COR-L47 (cell line): ENCODE measurements at regions not wholly inside any gene's neighbourhood (a gene's known extent, or its start where the extent isn't known, plus 50 kb on each side); places are given as distances from the start of the nearest gene placed in this dataset.

ENCODE experiments used
- DNase-seq: peaks from one replicate; lab custom pipeline; 2025; lab: John Stamatoyannopoulos, UW

DNA sequence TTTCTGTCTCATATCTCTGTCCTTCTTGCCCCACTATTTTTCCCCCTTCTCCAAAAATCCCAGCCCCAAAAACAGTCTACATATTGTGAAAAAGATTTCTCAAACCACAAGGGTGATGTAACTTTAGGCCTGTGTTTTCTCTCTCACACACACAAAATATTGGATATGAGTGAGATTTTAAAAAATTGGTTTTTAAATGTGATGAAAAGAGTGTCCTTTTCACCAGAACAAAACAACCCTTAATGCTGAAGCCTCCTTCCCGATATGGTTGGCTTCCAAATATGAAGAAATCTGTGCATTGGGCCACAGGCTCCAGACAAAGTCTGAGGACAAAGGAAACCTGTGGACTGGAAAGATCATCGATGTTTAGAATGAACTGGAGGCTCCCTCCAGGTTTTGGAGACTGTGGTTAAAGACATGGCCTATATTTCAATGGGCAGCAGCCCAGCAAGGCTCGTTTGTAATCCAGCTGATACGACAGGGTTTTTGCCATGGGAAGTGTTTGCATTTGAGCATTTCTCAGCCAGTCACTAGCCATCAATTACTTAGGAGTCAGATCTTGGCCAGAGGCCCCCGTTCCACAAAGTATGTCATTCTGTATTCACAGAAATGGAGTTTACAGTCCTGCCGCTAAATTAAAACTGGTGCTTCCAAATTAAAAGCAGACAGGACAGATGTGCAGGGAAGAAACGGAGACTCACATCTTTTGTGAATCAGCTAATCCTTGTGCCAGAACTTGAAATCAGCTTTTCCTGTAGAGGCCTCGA, 546.3 kb downstream of the EBF1 start:
- DNase-seq, result no peak

DNA sequence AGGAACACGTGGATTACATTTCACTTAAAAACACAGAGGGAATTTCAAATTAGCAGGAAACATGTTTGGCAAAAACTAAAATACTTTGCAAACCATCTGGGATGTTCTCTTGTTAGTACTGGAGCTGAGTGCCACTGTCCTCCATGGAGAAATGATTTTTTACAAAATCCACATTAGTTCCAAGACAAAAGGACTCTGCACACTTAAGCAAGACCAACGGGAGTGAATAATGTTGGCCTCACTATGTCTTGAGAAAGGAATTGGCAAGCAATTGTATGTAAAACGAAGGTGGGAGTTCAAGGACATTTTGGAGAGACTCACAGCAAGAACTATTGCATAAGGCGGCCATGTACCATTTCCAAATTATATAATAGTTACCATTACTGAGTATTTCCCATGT, 547.5 kb downstream of the EBF1 start:
- no peak for DNase-seq

DNA sequence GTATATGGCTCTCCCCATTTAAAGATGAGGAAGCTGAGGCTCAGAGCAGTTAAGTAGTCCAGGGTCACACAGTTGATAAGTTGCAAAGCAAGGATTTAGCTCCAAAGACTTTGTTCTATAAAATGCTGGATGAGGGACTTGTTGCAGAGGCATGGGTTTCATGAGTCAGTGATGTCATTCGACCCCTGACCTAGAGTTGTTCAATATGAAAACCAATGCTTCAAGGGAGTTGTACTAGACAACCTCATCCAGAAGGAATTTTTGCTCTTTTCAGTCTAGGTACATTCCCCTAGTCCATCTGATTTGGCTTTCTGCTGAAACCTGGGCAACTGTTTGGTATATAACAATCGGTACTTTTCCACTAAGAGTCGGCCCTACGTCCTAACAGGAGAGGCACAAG, 550.4 kb downstream of the EBF1 start:
- no peak for DNase-seq

DNA sequence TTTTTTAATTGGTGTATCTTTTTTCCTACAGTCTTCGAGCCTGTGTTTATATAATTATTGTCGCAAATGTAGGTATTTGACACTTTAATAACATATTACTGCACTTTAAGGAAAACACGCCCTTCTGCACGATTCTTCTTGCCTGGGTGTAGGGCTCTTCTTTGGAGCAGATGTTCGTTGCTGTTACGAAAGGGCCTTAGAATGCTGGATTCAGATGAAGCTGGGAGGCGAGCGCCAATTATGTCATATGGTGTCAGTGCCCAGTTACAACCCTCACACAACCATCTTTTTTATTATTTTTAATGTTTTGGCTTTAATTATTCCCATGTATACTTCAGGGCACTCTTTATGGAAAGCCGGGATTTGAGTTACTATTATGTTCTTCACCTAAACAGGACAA, 553.0 kb downstream of the EBF1 start:
- DNase-seq, result no peak

DNA sequence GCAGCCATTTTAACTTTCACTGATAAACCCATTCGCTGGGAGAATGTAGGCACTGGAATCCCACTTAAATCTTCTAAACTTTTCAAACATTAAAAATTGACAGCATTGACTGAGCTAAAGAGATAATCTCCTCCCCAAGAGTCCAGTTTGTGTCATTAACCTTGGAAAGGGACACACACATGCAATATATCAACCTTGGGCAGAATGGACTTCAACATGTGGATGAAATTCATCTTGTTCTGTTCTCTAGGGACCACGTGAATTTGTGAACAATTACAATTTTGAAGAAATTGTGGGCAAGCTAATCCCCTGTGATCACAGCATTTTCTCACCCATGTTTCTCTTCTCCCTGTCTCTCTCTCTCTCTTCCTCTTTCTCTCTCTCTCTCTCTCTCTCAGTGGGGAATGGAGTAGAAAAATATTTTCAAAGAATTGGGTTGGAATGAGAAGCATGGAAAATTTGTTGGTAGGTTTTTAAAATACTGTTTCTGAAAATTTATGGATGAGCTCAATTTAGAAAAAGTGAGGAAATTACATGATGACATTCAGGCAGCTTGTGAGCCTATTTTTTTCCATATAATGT, 553.7 kb downstream of the EBF1 start:
- DNase-seq, result no peak

DNA sequence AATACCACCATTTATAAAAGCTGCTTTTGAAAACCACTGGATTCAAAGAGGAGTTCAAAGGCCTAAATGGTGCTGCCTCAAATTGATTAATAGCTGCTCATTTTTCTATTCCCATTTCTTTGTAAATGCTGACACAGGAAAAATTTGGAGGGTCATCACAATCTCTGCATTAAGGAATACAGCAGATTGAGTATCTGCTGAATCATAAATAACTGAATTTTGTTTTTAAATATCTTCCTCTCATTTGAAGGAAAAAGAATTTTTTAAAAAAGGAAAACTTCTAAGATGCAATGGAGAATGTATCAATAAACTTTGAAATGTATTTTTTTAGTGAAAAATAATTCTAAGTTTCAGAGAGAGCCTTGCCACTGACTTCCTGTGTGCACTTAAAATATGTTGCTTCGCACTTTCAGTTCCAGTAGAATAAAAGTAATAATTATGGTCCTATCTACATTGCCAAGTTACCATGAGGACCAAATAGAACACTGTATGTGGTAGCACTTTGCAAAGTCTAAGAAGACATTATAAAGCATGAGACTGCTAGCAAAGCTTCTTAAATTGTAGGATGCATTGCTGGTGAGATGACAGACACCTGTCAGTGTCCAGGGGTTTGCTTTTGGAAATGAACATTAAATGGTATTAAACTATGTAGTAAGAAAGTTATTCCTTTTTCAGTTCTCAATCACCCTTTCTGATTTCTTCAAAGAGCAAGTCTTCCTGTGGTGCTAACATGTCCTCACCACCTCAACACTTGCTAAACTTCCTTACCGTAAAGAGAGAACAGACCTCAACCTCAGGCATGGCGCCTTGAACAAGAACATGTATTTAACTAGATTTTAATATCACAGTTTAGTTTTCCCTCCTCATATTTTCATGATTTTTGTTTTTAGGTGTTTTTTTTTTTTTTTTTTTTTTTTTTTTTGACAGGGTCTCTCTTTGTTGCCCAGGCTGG, 555.1 kb downstream of the EBF1 start:
- no peak for DNase-seq

DNA sequence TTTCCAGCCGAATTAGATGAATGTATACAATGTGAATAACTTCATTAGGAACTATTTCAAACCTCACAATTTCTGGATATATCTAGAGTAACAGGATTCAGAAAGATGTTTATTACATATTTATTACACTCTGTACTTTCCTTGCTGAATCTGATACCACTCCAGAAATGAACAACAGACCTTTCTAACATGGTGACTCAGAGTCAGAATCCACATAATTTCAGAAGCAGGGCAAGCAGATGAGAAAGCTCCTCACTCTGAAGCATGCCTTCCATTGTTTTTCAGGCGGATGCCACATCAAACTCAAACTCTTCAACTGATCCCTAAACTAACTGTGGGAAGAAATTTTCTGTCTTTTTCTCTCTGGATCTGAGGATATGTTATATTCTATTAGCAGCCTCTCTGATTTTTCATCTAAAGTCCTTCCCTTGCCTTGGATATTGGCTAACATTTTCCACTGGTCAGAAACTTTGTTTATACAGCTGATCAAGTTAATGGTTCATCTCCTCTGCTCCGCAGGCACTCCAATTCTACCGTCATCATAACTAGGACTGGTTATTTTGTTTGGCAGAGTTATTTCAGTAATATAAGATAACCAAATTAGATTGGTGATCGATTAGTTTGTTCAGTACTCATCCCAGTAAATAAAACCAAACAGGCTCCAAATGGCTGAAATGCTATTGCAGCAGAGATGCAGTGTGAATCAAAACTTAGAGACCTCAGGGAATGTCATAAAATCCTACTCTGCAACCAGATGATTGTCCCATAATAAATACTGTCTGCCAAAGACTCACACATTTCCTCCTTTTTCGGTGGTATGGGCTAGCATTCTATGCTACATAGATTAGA, 556.0 kb downstream of the EBF1 start:
- no peak for DNase-seq

DNA sequence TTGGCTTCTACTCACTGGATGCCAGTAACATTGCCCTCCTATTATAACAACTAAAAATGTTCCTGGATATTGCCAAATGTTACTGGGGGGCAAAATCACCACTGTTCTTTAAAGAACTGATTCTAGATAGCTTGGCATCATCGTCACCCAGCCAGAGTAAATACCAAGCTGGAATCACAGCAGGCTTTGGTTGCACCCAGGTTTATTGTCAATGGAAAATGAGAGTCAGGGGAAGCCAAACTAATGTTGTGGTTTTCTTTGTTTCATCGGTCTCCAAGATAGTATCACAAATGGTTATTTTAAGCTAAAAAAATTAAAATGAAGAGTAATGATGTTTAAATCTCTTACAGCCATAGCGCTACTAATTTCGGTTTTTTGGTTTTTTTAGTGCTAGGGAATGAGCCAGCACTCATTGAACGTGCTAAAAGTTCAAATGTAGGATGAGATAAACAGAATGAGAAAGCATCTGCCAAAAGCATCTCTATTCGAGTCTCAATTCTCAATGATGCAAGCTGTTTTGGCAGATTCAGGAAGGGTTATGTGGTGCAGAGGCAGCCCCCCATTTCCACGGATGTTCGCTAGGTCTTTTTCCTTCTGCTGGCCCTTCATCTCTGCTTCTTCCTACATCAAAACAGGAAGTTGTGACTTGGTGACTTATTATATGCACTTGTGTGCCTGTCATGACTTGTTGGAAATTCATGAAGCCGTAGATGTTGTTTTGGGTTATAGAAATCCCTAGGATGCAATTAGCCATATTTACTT, 558.0 kb downstream of the EBF1 start:
- DNase-seq, result no peak

DNA sequence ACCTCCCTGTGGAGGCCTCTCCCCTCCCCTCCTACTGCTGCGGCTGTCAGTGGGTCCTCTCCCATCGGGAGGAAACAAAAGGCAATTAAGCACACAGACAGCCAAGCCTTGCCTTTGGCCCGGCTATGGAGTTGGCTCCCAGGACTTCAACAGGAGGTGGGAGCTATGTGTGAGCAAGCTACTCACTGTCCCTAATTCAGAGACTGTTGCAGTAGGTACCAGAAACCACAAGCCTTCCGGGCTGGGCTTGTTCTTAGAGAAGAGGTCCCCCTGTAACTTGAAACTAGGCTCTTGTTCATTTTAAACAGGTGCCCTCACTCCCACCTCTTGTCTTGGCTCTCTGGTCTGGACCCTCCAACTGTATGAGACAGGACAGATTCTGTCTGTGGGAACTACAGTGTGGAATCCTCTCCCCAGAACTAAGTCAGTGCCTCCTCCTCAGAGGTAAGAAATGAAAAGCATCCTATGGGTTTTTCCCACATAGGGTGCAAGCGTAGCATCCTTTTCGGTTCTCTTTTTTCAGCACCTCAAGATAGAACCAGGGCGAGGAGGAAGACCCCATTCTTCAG, 561.1 kb downstream of the EBF1 start:
- no peak for DNase-seq

DNA sequence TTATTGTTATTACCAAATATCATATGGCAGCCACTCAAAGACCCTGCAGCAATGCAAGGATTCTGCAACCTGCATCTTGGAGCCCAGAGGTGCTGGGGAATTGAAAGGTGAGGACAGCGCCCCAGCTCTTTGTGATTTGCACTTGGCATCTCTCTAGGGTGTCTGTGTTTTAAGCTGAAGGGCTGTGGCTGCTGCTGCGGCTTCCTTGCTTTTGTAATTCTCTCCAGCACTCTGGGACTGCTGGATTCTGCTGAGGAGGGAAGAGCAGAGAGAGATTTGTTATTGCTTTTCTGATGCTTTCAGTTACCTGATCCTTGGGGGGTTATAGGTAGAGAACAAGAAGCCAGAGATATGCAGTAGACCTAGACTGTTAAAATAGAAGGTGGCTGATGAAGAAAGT, 562.4 kb downstream of the EBF1 start:
- no peak for DNase-seq

DNA sequence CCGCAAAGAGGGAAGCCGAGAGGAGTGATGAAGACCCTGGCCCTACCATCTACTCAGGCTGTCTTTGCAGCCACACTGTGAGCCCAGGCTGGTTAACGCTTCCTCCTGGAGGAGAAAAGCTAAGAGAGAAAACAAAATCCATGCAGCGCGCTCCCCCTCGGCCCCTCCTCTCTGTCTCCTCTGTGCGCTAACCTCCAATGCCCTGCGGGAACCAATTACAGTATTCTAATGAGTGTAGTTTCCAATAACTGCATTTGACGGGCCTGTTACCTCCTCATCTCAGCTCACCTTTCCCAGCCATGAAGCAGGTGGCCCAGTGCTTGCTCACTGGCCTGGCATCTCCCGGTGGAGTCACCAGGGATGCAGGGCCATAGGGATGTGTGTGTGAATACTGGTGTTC, 565.5 kb downstream of the EBF1 start:
- DNase-seq, result no peak

DNA sequence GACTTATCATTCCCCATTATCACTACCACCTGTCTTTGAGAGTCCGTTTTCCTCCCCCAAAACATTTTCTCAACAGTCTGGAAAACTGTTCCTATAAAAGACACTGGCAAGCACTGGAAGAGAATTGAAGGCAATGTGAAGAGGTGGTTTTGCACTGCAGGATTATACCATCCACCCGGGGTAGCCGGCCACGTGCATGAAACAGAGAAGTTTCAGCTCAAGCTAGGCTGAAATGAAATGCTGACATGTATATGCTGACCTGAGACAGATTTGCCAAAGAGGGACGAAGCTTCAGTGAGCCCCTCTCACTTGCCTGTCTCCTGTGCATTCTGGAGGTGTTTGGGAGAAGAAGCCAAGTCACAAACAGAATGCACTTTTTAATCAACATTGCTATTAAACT, 567.0 kb downstream of the EBF1 start:
- DNase-seq, result no peak

DNA sequence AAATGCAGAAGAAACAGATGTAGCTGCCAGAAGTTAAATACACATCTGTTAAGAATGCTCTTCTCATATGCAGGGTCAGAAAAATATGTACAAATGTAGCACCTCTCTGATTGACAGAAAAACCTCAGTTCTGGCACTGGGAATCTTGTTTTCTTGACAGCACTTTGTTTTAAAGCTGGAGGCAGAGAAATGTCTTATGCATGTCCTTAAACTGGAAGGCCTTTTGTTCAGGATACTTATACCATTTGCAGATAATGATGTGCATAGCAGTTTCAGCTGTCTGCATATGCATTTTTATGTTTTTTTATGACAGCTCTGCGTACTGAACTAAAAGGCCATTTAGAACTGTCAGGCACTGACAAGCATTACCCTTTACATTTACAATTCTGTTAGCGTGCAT, 567.9 kb downstream of the EBF1 start:
- no peak for DNase-seq

DNA sequence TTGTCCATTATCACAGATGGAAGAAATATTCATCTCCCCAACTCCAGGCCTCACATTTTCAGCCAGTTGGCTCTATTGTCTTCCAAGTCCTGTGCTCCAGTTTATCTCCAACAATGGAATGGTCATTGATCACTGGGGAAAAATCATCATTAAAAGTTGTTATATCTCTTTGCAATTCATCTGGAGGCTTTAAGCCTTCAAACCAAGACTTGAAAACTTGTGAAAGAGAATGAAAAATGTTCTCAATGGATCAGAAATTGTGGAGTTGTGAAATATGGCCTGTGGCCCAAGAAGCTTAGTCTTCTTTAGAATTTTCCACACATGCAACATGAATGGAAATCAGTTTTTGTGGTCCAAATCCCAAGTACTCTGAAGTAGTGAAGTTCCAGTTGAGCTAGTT, 569.6 kb downstream of the EBF1 start:
- DNase-seq, result no peak

DNA sequence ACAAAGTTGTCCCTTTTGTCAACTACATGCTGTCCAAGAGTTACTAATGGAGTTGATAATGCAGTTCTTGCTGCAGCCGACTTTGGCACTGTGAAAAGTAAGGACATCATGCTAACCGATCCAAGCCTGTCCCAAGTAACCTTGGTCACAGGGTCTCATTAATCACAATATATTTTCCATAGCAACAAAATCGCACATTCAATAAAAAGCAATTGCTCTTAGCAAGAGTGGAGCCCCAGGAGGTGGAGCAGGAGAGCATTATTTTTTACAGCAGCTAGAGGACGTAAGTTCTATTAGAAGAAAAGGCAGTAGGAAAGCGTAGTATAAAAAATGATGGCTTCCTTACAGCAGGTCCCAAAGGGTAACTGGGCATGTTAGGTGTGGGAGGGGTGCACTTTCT, 570.3 kb downstream of the EBF1 start:
- DNase-seq, result no peak

DNA sequence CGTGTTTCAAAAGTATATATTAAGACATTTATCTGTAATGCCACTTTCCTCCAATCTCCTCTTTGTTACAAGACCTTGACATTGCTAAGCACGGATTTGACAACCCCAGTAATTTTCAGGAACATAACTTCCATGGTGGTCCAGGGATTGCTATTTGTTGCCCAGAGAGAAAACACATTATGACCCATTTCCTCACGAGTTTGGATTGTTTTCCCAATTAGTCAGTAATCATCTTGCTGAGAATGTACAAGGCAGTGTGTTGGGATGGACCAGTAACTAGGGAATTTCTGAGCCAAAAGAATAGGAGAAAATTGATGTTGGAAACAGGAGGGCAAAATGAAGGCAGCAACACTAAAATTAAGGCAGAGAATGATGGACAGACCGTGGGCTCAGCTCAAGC, 574.1 kb downstream of the EBF1 start:
- DNase-seq, result no peak

DNA sequence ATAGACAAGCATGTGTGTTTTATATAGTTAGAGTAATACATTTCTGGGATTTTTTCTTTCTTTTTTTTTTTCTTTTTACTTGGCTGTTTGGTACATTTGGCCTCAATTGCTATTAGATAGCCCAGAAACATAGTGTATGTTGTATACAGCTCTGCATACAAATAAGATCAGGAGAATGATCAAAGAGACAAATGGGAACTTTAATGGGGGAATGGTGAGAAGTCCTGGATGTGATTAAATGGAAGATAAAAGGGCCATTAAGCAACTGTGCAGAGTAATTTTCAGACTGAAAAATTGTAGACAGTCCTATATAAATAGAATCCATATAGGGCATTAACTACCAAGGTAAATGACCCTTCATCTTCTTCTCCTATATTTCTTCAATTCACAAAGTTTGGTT, 575.6 kb downstream of the EBF1 start:
- DNase-seq, result no peak

DNA sequence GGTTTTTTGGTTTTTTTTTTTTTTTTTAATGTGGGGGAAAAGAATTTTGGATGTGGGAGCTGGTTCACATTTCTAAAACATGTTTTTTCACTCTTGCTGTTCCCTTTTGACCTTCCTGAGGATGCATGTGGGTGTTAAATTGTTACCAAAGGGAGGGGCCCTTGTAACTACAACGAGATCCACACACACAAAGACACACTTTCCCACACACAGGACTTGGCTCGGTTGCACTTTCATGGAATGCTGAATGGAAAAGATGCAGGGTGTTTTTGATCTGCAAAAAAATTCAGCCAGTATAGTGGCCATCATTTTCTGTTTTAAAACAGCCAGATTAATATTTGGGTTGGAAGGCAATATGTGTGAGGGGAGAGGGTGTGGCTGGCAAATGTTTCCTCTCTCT, 576.9 kb downstream of the EBF1 start:
- no peak for DNase-seq

DNA sequence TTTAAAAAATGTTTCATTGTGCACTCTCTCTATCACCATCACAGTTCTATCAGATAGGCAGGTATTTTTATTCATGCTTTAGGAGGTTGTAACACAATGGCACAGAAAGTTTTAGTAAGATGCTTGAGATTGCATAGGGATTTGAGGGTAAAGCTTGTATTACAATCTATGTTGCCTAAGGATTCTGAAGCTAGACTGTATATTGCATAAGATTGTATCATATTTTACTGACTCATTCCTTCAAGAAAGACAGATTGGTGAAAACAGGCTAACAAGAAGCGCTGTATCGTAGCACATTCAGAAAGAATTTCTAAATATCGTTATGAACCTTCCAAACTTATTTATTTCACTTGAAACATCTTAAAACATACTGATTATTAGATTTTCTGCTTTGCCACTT, 577.7 kb downstream of the EBF1 start:
- DNase-seq, result no peak

DNA sequence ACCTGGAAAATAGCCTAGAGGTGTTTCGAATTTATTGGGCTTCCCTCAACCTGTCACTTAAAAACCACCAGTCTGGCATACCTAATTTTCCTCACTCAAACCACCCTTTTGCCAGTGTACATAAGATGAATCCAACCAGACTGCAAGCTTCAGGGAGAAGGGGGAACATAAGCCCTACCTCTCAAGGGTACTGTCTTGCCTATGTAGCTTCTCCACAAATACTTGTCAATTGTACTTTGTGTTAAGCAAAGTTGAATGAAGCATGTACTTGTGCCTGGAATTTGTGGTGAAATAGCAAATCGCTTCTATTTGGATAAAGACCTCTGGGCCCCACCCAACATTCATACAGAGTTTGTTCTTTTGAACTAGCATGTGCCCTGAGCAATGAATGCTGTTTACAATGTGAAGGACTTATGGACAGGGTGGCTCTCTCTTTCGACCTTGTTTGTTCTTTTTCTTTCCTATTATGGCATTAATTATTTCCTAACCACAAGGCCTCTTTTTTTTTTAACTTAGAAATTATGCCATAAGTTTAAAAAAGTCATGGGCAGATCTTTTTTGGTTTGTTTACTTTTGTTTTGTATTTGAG, 580.2 kb downstream of the EBF1 start:
- no peak for DNase-seq

DNA sequence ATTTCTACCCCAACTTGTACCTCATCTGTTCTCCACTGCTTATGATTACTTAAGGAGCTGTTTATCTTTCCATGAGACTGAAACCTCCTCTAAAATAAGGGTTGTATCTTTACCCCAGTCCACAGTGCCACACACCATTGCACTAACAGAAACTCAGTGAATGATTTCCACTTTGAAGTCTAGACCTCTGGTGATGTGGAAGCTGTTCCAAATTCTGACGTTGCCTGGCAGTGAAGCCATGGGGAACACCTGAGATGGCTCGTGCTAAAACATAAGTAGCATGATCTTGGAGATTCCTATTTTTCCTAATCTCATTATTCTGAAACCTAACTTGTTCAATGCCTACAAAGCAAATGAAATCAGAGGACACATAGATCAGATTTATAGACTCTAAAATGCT, 583.2 kb downstream of the EBF1 start:
- no peak for DNase-seq
